Spinal cord (tissue), 9 donors: ENCODE measurements at regions not wholly inside any gene's neighbourhood (a gene's known extent, or its start where the extent isn't known, plus 50 kb on each side); places are given as distances from the start of the nearest gene placed in this dataset.

ENCODE experiments used
- DNase-seq, 6 donors: peaks; one replicate each; pipeline versions ENCODE4 v3.0.0 to v3.0.0-alpha.2; 2013 to 2015; ENCODE audit warnings: low spot score in 6 of 6, low read depth in 4 of 6
- H3K27ac ChIP-seq: one replicate; pipeline ENCODE4 v1.5.1; 2013; ENCODE audit warnings: low read depth, low read length, control low read depth
- H3K27me3 ChIP-seq: one replicate; pipeline ENCODE4 v1.6.1; 2013; ENCODE audit warnings: low read length; ENCODE audit not compliant: control insufficient read depth, insufficient read depth
- H3K36me3 ChIP-seq: one replicate; pipeline ENCODE4 v1.6.1; 2013; ENCODE audit warnings: low read length; ENCODE audit not compliant: control insufficient read depth, insufficient read depth
- H3K4me1 ChIP-seq: one replicate; pipeline ENCODE4 v1.6.1; 2013; ENCODE audit warnings: low read length; ENCODE audit not compliant: control insufficient read depth, insufficient read depth
- H3K4me3 ChIP-seq: one replicate; pipeline ENCODE4 v1.5.1; 2013; ENCODE audit warnings: low read depth, low read length, control low read depth
- H3K9me3 ChIP-seq: one replicate; pipeline ENCODE4 v1.6.1; 2013; ENCODE audit warnings: low read length; ENCODE audit not compliant: control insufficient read depth, insufficient read depth
- WGBS: methylation state at CpG from one replicate; pipeline ENCODE4 v1.1.5; 2013; ENCODE audit warnings: missing lambda C conversion rate; ENCODE audit not compliant: insufficient coverage; 5-methylcytosine and 5-hydroxymethylcytosine counted together
- donor health status: healthy.

DNA sequence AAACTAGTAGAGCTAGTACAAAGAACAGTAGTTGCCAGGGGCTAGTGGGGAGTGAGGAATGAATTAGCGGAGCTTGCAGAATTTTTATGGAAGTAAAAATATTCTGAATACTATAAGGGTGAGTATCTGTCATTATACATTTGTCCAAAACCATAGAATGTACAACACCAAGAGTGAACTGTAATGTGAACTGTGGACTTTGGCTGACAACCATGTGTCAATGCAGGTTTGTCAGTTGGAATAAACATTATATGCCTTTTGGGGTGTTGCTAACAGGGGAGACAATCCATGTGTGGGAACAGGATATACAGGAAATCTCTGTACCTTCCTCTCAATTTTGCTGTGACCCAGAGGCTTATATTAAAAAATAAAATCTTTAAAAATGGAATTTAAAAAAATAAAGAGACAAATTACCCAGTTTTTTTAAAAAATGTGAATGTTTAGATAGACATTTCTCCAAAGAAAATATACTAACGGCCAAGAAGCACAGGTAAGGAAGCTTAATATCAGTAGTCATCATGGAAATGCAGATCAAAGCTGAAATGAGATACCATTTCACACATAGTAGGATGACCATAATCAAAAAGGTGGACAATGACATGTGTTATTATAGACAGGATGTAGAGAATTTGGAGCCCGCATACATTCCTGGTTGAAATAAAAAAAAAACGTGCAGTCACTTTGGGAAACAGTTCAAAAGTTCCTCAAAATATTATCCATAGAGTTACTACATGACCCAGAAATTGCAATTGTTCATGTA lies 899.8 kb downstream of the RAB28 start:
- Histone ChIP-seq H3K9me3 (no peaks in the 10 kb centered on the region), H3K36me3 (no peaks in the 10 kb centered on the region), H3K27me3 (no peaks in the 10 kb centered on the region), H3K4me1 (no peaks in the 10 kb centered on the region), H3K27ac (no peak overlapping the region), H3K4me3 (no peak overlapping the region)
- no CpG with 5 or more reads among the region's 4 CpGs for WGBS
- DNase-seq = no peak

DNA sequence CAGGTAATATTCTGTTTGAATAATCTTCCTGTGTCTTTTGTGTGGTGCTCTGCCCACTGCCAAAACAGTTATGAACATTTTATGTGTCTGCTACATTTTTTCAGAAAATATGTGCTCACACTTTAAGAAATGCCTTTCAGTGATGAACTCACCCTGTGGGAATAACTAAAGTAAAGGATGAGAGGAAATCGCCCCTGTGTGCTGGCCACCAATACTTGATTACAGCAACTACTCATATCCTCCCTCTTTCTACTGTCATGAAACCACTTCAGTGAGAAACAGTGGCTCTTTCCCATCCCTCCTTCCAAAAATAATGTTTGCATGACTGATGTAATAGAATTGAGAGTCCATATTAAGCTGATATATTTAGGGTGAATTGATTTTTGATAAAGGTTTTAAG lies 900.9 kb downstream of the RAB28 start:
- WGBS = no CpG with 5 or more reads among the region's 1 CpG
- no peaks in the 10 kb centered on the region for H3K4me1 ChIP-seq
- H3K9me3 ChIP-seq = no peaks in the 10 kb centered on the region
- no peaks in the 10 kb centered on the region for H3K36me3 ChIP-seq
- no peak overlapping the region for H3K4me3 ChIP-seq
- peak in 1 of 6 donors; percentile 31 for DNase-seq
- H3K27ac ChIP-seq = no peak overlapping the region
- no peaks in the 10 kb centered on the region for H3K27me3 ChIP-seq

DNA sequence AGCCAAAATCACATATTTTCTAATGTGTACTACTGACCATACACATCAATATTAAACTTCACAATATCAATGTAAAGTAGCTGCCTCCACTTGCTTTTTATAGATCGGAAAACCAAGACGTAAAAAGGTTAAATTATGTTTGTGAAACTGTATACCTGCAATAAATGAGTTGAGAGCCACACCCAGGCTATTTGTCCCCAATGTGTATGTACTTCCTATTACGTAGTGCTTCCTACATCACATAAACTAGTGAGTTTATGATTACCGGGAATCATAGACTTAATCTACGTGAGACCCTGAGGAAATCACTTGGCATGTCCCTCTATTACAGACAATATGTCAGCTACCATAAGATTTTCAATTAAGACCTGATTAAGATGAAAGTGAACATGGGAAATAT lies 903.4 kb downstream of the RAB28 start:
- Histone ChIP-seq H3K36me3 (no peaks in the 10 kb centered on the region), H3K4me3 (no peak overlapping the region), H3K4me1 (no peaks in the 10 kb centered on the region), H3K9me3 (no peaks in the 10 kb centered on the region), H3K27me3 (no peaks in the 10 kb centered on the region), H3K27ac (no peak overlapping the region)
- WGBS = no CpG with 5 or more reads among the region's 5 CpGs
- DNase-seq = peak in 1 of 6 donors; percentile 34

DNA sequence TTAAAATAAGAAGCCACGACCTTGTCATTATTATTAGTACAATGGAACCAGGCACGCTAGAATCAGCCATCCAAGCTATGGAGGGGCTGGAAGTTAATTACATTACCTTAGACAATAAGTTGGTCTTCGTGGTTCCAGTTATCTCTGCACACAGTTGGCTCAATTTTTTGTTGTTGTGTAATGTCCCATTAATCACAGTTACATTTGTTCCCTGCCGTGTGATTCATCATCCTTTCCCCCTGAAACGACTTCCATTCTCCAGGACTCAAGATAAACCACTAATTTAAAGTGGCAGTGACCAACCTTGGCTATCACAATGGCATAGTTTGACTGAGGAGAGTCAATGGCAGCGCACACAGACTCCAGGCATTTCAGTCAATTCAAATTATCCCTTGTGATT lies 905.0 kb downstream of the RAB28 start:
- no peak overlapping the region for H3K4me3 ChIP-seq
- H3K36me3 ChIP-seq = no peaks in the 10 kb centered on the region
- H3K27ac ChIP-seq = no peak overlapping the region
- H3K4me1 ChIP-seq = no peaks in the 10 kb centered on the region
- no peak for DNase-seq
- H3K27me3 ChIP-seq = no peaks in the 10 kb centered on the region
- peaks cover 1% of the 10 kb centered on the region for H3K9me3 ChIP-seq
- no CpG with 5 or more reads among the region's 6 CpGs for WGBS

DNA sequence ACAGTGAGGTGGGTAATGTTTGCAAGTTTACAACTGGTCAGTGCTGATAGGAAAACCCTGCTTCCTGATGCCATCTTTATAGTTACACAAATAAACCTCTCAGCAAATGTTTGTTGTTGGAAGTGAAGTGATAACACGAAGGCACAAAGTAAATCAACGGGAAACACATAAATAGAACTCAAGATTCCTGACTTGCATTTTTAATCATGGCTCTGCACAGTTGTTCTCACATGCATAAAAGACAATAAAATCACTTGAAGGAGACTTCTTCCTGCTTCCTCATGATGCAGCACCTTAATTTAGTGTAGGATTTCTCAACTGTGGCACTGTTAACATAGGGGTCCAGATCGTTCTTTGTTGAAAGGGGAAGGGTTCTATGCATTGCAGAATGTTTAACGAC lies 907.7 kb downstream of the RAB28 start:
- no peak overlapping the region for H3K27ac ChIP-seq
- H3K36me3 ChIP-seq = no peaks in the 10 kb centered on the region
- DNase-seq = no peak
- H3K4me1 ChIP-seq = no peaks in the 10 kb centered on the region
- peaks cover 1% of the 10 kb centered on the region for H3K9me3 ChIP-seq
- H3K27me3 ChIP-seq = no peaks in the 10 kb centered on the region
- WGBS = no CpG with 5 or more reads among the region's 4 CpGs
- H3K4me3 ChIP-seq = no peak overlapping the region

DNA sequence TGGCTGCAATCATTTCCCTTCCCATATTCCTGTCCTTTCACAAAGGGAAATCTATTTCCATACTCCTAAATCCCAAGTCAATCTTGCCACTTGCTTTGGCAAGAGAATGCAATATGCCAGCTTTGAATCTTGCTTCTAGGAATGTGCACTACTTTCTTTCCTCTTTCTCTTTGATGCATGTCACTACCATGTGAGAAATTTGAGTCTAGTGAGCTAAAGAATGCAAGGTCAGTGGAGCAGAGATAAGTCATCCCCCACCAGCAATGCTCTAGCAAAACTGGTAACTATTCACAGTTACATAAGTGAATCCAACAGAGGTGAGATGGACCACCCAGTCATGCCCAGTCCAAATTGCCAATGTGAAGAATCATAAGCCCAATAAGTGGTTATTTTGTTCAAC lies 910.4 kb downstream of the RAB28 start:
- H3K4me3 ChIP-seq = no peak overlapping the region

DNA sequence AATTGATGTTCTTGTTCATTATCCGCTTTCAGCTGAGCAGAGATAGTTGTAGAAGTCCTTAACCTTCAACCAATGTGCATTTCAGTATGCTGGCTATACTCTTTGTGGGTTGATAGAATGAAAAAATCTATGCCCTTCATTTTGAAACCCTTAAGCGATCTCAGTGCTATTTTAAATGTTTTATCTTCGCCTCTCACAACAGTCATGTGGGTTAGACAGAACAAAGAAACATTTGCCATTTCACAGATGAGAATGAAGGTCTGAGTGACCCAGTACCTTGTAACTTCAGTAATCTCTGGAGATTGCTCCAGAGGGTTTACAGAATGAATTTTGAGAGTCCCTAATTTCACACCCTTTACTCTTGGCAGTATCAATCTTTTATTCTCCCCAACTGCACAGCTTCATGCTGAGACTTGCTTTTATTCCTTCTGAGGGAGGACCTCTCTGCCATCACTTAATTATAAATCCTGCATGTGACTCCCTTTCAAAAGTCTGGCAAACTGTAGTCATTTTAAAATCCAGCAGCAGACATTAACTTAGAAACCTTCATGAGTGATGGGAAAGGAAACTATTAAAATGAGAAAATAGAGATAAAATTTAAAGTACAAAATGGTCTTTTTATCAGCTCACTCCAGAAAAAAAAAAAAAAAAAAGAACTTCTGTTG lies 921.5 kb downstream of the RAB28 start:
- Histone ChIP-seq H3K36me3 (no peaks in the 10 kb centered on the region), H3K27ac (no peak overlapping the region), H3K4me1 (no peaks in the 10 kb centered on the region), H3K4me3 (no peak overlapping the region), H3K27me3 (no peaks in the 10 kb centered on the region), H3K9me3 (no peaks in the 10 kb centered on the region)
- DNase-seq = no peak
- WGBS = no CpG with 5 or more reads among the region's 3 CpGs

More for the DNA sequence above, 910.4 kb downstream of the RAB28 start:
- H3K36me3 ChIP-seq = no peaks in the 10 kb centered on the region
- DNase-seq = no peak
- H3K27ac ChIP-seq = no peak overlapping the region
- no peaks in the 10 kb centered on the region for H3K27me3 ChIP-seq
- H3K4me1 ChIP-seq = no peaks in the 10 kb centered on the region
- H3K9me3 ChIP-seq = peaks cover 1% of the 10 kb centered on the region

DNA sequence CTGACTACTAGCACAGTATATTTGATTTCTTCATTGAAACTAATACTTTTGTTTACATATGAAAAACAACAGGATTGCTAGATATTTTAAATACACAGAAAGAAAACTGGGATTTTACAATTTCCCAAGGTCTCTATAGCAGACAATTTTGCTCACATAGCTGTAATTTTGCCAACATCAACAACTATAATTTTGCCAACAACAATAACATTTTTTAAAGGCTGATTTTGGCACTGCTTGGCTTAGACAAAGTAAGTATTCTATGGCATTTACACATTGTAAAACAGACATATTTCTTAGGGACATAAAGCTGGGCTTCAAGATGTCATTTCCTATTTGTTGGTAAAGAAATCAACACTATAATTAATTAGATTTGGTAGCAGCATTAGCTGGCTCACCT lies 922.1 kb downstream of the RAB28 start:
- Histone ChIP-seq H3K4me3 (no peak overlapping the region), H3K27me3 (no peaks in the 10 kb centered on the region), H3K9me3 (no peaks in the 10 kb centered on the region), H3K4me1 (no peaks in the 10 kb centered on the region), H3K27ac (no peak overlapping the region), H3K36me3 (no peaks in the 10 kb centered on the region)
- DNase-seq = peak in 1 of 6 donors; percentile 7

DNA sequence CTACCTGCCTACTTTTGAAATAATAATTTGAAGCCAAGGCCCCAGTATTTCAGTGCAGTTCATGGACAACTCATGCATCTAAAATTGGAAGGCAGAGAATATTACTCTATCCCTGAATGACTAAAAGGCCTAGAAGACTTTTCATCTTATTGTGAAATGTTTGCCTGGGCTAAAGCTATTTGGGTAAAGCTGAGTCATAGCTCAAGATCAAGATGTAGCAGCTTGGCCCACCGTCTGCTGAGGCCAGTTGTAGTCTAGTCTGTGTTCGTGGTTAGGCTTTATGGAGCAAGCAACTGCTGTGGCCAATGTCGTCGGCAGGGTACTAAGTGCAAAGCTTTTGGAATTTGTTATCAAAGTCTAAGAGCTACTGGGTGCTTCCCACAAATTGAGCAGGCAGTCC lies 929.1 kb downstream of the RAB28 start:
- no peak overlapping the region for H3K27ac ChIP-seq
- WGBS = 93% methylated on average over 4 of the region's 4 CpGs
- no peak for DNase-seq

DNA sequence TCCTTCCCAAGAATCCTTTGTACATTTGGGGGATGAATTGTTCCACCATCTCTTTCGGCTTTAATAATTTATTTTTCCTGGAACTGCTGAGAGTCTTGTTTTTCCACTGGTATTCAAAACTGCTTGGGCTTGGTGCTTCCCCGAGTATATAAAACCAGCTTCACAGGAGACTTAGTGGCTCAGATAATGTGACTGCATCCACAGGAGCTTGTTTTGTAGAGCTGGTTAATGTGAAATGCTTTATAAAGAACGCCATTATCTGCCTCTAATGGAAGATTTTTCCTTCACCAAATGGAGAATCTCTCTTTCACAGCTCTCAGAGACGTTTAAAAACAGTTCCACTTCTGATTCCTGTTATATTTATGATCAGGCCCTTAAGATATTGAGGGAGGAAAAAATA lies 935.5 kb downstream of the RAB28 start:
- H3K4me3 ChIP-seq = no peak overlapping the region
- no peaks in the 10 kb centered on the region for H3K36me3 ChIP-seq
- no peaks in the 10 kb centered on the region for H3K9me3 ChIP-seq
- no peaks in the 10 kb centered on the region for H3K27me3 ChIP-seq
- no peaks in the 10 kb centered on the region for H3K4me1 ChIP-seq
- WGBS = no CpG with 5 or more reads among the region's 4 CpGs
- no peak overlapping the region for H3K27ac ChIP-seq
- peak in 3 of 6 donors; percentile 7 to 64 (median 21) for DNase-seq

More for the DNA sequence above, 929.1 kb downstream of the RAB28 start:
- Histone ChIP-seq H3K4me1 (no peaks in the 10 kb centered on the region), H3K36me3 (no peaks in the 10 kb centered on the region), H3K4me3 (no peak overlapping the region), H3K9me3 (no peaks in the 10 kb centered on the region), H3K27me3 (no peaks in the 10 kb centered on the region)
